Endothelial cell of umbilical vein (primary cell): ENCODE measurements at regions not wholly inside any gene's neighbourhood (a gene's known extent, or its start where the extent isn't known, plus 50 kb on each side); places are given as distances from the start of the nearest gene placed in this dataset.

Experiments used
- CTCF ChIP-seq, 2 donors: IDR thresholded peaks; 1 replicate in 1 of 2; 2 replicates in 1 of 2; pipeline ENCODE4 v1.5.1; 2011; ENCODE audit warnings: low read length in 2 of 2, mild to moderate bottlenecking in 2 of 2, moderate library complexity in 2 of 2, control low read depth in 1 of 2, inconsistent platforms in 1 of 2, low read depth in 1 of 2; ENCODE audit not compliant: insufficient read depth in 1 of 2; ENCODE audit errors: extremely low read depth in 1 of 2
- GATA2 ChIP-seq: IDR thresholded peaks from 2 replicates; pipeline ENCODE4 v1.7.0; 2011; ENCODE audit warnings: low read depth, mild to moderate bottlenecking, moderate library complexity, mixed read lengths, low read length; ENCODE audit not compliant: insufficient read length, insufficient read depth
- MYC ChIP-seq: IDR thresholded peaks from one replicate; pipeline ENCODE4 v1.6.1; 2011; ENCODE audit warnings: mild to moderate bottlenecking, low read depth, low read length

- no peak for TF ChIP-seq CTCF (IDR thresholded peaks at IDR 0.05; ENCODE audit: extremely low read depth in 1 of 2, insufficient read depth in 1 of 2, low read depth in 1 of 2, low read length in 2 of 2)
- TF ChIP-seq GATA2 = no peak
- no peak for TF ChIP-seq MYC
Measured at GRCh38 chrX:9315086-9315485, 149.8 kb upstream of the TBL1X start.
